ENCODE measurements at regions not wholly inside any gene's neighbourhood (a gene's known extent, or its start where the extent isn't known, plus 50 kb on each side); places are given as distances from the start of the nearest gene placed in this dataset.

GRCh38 chr5:28017178-28017577, 978.8 kb upstream of the CDH9 start:
- H3K23ac ChIP-seq (ENCODE audit: insufficient read length) = no peak overlapping the region
- no peak overlapping the region for H2BK15ac ChIP-seq (ENCODE audit: low read length)
- no peak overlapping the region for H3K4me2 ChIP-seq (ENCODE audit: insufficient read depth in 1 of 2, low read depth in 2 of 2, low read length in 2 of 2)
- H4K91ac ChIP-seq (replicated peaks; ENCODE audit: insufficient read length, low read length) = no peak overlapping the region
- no peaks in the 10 kb centered on the region for H3K36me3 ChIP-seq (ENCODE audit: control insufficient read depth in 2 of 4, insufficient read depth in 4 of 4, low read length in 3 of 4)
- no peaks in the 10 kb centered on the region for H4K20me1 ChIP-seq (replicated peaks in 1 of 2; ENCODE audit: control insufficient read depth in 1 of 2, insufficient read depth in 2 of 2, low read length in 2 of 2)
- H3K9me3 ChIP-seq (ENCODE audit: insufficient read depth in 2 of 2, low read depth in 1 of 2, low read length in 1 of 2) = peaks cover 30 to 34% of the 10 kb centered on the region in 2 experiments
- FAIRE-seq = no peak
- no peak overlapping the region for H2BK120ac ChIP-seq (replicated peaks; ENCODE audit: low read depth, low read length)
- H2BK5ac ChIP-seq (ENCODE audit: low read depth, low read length) = no peak overlapping the region
- no peak overlapping the region for H2BK20ac ChIP-seq (ENCODE audit: low read length)
- H3K79me1 ChIP-seq (ENCODE audit: low read depth, low read length) = no peaks in the 10 kb centered on the region
- ChIA-PET POLR2A (ENCODE audit: partially characterized antibody) (no interaction called here), CTCF (ENCODE audit: partially characterized antibody) (no interaction called here)
- no peak overlapping the region for H3K27ac ChIP-seq (ENCODE audit: low read depth, low read length)
- no peak overlapping the region for H3K56ac ChIP-seq (replicated peaks; ENCODE audit: insufficient read length, low read depth, low read length)
- no peak for DNase-seq (ENCODE audit: low read depth in 1 of 2, low spot score in 2 of 2)
- no peak overlapping the region for H2AK5ac ChIP-seq (ENCODE audit: low read depth, low read length)
- no peak overlapping the region for H4K5ac ChIP-seq (ENCODE audit: insufficient read length, low read depth, low read length)
- WGBS, 2 experiments (ENCODE audit: extremely low coverage in 1 of 2, insufficient coverage in 1 of 2, insufficient read length in 1 of 2, insufficient replicate concordance in 2 of 2, low coverage in 1 of 2, low lambda C conversion rate in 2 of 2, missing lambda C conversion rate in 1 of 2) = 100% methylated on average over 1 of the region's 1 CpG; no CpG with 5 or more reads in 1 of the 2 experiments
- no peak overlapping the region; the same call in 1 of the 2 replicates for H2AFZ ChIP-seq (ENCODE audit: low read length)
- no peaks in the 10 kb centered on the region for H3K4me1 ChIP-seq (replicated peaks in 1 of 4; ENCODE audit: control insufficient read depth in 3 of 4, insufficient read depth in 4 of 4, low read length in 3 of 4)
- no peaks in the 10 kb centered on the region for H3K27me3 ChIP-seq (replicated peaks in 1 of 4; ENCODE audit: control insufficient read depth in 3 of 4, extremely low read depth in 1 of 4, insufficient read depth in 3 of 4, low read length in 3 of 4)
- no peak overlapping the region for H4K8ac ChIP-seq (ENCODE audit: extremely low read depth, insufficient read depth, low read length)
- H2BK12ac ChIP-seq (ENCODE audit: low read depth, low read length) = no peak overlapping the region
- H3K79me2 ChIP-seq (ENCODE audit: control insufficient read depth in 1 of 2, insufficient read depth in 2 of 2, low read length in 2 of 2) = no peaks in the 10 kb centered on the region
- no peaks in the 10 kb centered on the region for H3K23me2 ChIP-seq (ENCODE audit: low read depth, low read length)
- no peak overlapping the region for H3K18ac ChIP-seq (ENCODE audit: extremely low read depth, low read length)
- no peak overlapping the region for H3K14ac ChIP-seq (ENCODE audit: insufficient read length)
- no peak overlapping the region for H3K4ac ChIP-seq (replicated peaks; ENCODE audit: insufficient read length, low read depth, low read length)
- H3K4me3 ChIP-seq (ENCODE audit: extremely low read depth in 1 of 4, insufficient read depth in 2 of 4, low read depth in 3 of 4, low read length in 4 of 4) = no peak overlapping the region
- H3K9ac ChIP-seq (replicated peaks in 1 of 4; ENCODE audit: extremely low read depth in 1 of 4, low read depth in 3 of 4, low read length in 3 of 4) = no peak overlapping the region
- TF ChIP-seq PHF8 (conservative IDR thresholded peaks at IDR 0.05; ENCODE audit: low read depth, low read length) = no peak
- TF ChIP-seq BACH1 (IDR thresholded peaks at IDR 0.05; ENCODE audit: low read length) = no peak
- TF ChIP-seq TAF1 (IDR thresholded peaks at IDR 0.05; ENCODE audit: low read depth, low read length) = no peak
- no peak for TF ChIP-seq EGR1 (IDR thresholded peaks at IDR 0.05; ENCODE audit: borderline replicate concordance, low read depth, low read length)

All from H1 (cell line).